ENCODE measurements at regions not wholly inside any gene's neighbourhood (a gene's known extent, or its start where the extent isn't known, plus 50 kb on each side); places are given as distances from the start of the nearest gene placed in this dataset.

- no peak for TF ChIP-seq CTCF (IDR thresholded peaks at IDR 0.05)
- Histone ChIP-seq H3K4me3 (no peak overlapping the region), H3K27ac (no peak overlapping the region), H3K4me1 (no peaks in the 10 kb centered on the region), H3K9me3 (no peaks in the 10 kb centered on the region), H3K36me3 (ENCODE audit: insufficient read depth in 1 of 2, low read depth in 1 of 2) (no peaks in the 10 kb centered on the region), H3K27me3 (ENCODE audit: insufficient read depth in 3 of 3, low read length in 2 of 3) (no peaks in the 10 kb centered on the region)
- intact Hi-C loops (cut with DNase I) = no loop called here
- ATAC-seq (no peak), DNase-seq (no peak)
- WGBS, 3 donors = 87 to 94% (median 93%) methylated on average over 1 of the region's 1 CpG
Observed at GRCh38 chr18:76161983-76162382, 333.1 kb downstream of the ZNF516 start.

DNA sequence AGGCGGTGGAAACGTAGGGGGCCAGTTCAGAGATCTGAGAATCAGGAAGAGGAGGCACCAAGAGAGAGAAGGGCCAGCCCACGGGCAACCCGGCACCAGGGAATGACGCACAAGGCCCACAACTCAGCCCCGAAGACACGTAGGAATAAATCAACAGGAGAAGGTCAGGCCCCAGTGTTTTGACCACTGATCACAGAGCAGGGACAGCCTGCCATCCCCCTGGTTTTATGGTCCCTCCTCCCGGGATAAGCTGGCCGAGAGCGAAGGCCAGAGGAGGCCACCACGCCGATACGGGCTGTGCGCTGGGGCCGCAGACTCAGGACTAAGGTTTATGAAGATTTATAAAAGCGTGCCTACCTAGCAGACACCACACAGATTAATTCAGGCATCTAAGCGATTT lies 341.4 kb downstream of the ZNF516 start:
- intact Hi-C loops (cut with DNase I) = no loop called here
- Histone ChIP-seq H3K4me1 (no peaks in the 10 kb centered on the region), H3K36me3 (ENCODE audit: insufficient read depth in 1 of 2, low read depth in 1 of 2) (no peaks in the 10 kb centered on the region), H3K27ac (no peak overlapping the region), H3K27me3 (ENCODE audit: insufficient read depth in 3 of 3, low read length in 2 of 3) (no peaks in the 10 kb centered on the region), H3K4me3 (no peak overlapping the region), H3K9me3 (no peaks in the 10 kb centered on the region)
- no peak for TF ChIP-seq CTCF (IDR thresholded peaks at IDR 0.05)
- DNase-seq = no peak
- ATAC-seq = no peak
- 77 to 90% (median 82%) methylated on average over 17 of the region's 17 CpGs for WGBS, 3 donors

GRCh38 chr18:76149734-76150133 lies 345.3 kb downstream of the ZNF516 start:
- intact Hi-C loops (cut with DNase I) = no loop called here
- Histone ChIP-seq H3K36me3 (ENCODE audit: insufficient read depth in 1 of 2, low read depth in 1 of 2) (no peaks in the 10 kb centered on the region), H3K27me3 (ENCODE audit: insufficient read depth in 3 of 3, low read length in 2 of 3) (no peaks in the 10 kb centered on the region), H3K9me3 (no peaks in the 10 kb centered on the region), H3K27ac (no peak overlapping the region), H3K4me1 (no peaks in the 10 kb centered on the region), H3K4me3 (no peak overlapping the region)
- no peak for TF ChIP-seq CTCF (IDR thresholded peaks at IDR 0.05)
- ATAC-seq = no peak
- DNase-seq = no peak
- WGBS, 3 donors = 88 to 95% (median 90%) methylated on average over 7 of the region's 7 CpGs

GRCh38 chr18:76149284-76149683 lies 345.8 kb downstream of the ZNF516 start:
- ATAC-seq (no peak), DNase-seq (no peak)
- no peaks in the 10 kb centered on the region for H3K4me1 ChIP-seq
- 92 to 98% (median 95%) methylated on average over 4 of the region's 4 CpGs for WGBS, 3 donors
- H3K27ac ChIP-seq = no peak overlapping the region
- intact Hi-C loops (cut with DNase I) = no loop called here
- H3K27me3 ChIP-seq (ENCODE audit: insufficient read depth in 3 of 3, low read length in 2 of 3) = no peaks in the 10 kb centered on the region
- H3K9me3 ChIP-seq = no peaks in the 10 kb centered on the region
- no peak overlapping the region for H3K4me3 ChIP-seq
- no peaks in the 10 kb centered on the region for H3K36me3 ChIP-seq (ENCODE audit: insufficient read depth in 1 of 2, low read depth in 1 of 2)
- no peak for TF ChIP-seq CTCF (IDR thresholded peaks at IDR 0.05)

- Histone ChIP-seq H3K9me3 (no peaks in the 10 kb centered on the region), H3K27ac (no peak overlapping the region), H3K36me3 (ENCODE audit: insufficient read depth in 1 of 2, low read depth in 1 of 2) (no peaks in the 10 kb centered on the region), H3K27me3 (ENCODE audit: insufficient read depth in 3 of 3, low read length in 2 of 3) (no peaks in the 10 kb centered on the region), H3K4me1 (no peaks in the 10 kb centered on the region), H3K4me3 (no peak overlapping the region)
- no peak for ATAC-seq
- no peak for DNase-seq
- intact Hi-C loops (cut with DNase I) = no loop called here
- no peak for TF ChIP-seq CTCF (IDR thresholded peaks at IDR 0.05)
- 70 to 75% (median 75%) methylated on average over 23 of the region's 23 CpGs for WGBS, 3 donors
Observed at GRCh38 chr18:76145521-76146376, 349.3 kb downstream of the ZNF516 start.

All from psoas muscle (tissue), 7 donors.